KMS-11 (cell line): ENCODE measurements at regions not wholly inside any gene's neighbourhood (a gene's known extent, or its start where the extent isn't known, plus 50 kb on each side); places are given as distances from the start of the nearest gene placed in this dataset.

Experiments used
- H2AFZ ChIP-seq: fragments of 200-600 bp; sonication (generic); 2 replicates; pipeline ENCODE4 v1.6.1; 2016; ENCODE audit warnings: antibody characterized with exemption, mixed run types, low read depth
- H3K27ac ChIP-seq: fragments of 200-600 bp; sonication (generic); 2 replicates; pipeline ENCODE4 v1.6.1; 2016; ENCODE audit warnings: mild to moderate bottlenecking, mixed run types
- H3K27me3 ChIP-seq: fragments of 200-600 bp; sonication (generic); 2 replicates; pipeline ENCODE4 v1.6.1; 2017; ENCODE audit warnings: mild to moderate bottlenecking, low read depth, mixed run types, moderate library complexity; ENCODE audit not compliant: insufficient read depth
- H3K36me3 ChIP-seq: fragments of 200-600 bp; sonication (generic); 2 replicates; pipeline ENCODE4 v1.6.1; 2017; ENCODE audit warnings: mild to moderate bottlenecking, mixed run types; ENCODE audit not compliant: insufficient read depth
- H3K4me1 ChIP-seq: fragments of 200-600 bp; sonication (generic); 2 replicates; pipeline ENCODE4 v1.6.1; 2016; ENCODE audit warnings: mild to moderate bottlenecking, low read depth, mixed run types; ENCODE audit not compliant: poor library complexity, severe bottlenecking
- H3K4me2 ChIP-seq: fragments of 200-600 bp; sonication (generic); 2 replicates; pipeline ENCODE4 v1.7.0; 2016; ENCODE audit warnings: mild to moderate bottlenecking, mixed run types
- H3K4me3 ChIP-seq: fragments of 200-600 bp; sonication (generic); IDR thresholded peaks from 2 replicates; pipeline ENCODE4 v1.6.1; 2017; ENCODE audit warnings: low read depth, low read length, mixed read lengths; ENCODE audit not compliant: insufficient read depth
- H3K79me2 ChIP-seq: fragments of 200-600 bp; sonication (generic); 2 replicates; pipeline ENCODE4 v1.6.1; 2016; ENCODE audit warnings: low read depth, mixed run types; ENCODE audit not compliant: insufficient read depth
- H3K9ac ChIP-seq: fragments of 200-600 bp; sonication (generic); 2 replicates; pipeline ENCODE4 v1.6.1; 2016; ENCODE audit warnings: mild to moderate bottlenecking, mixed run types
- H4K20me1 ChIP-seq: fragments of 200-600 bp; sonication (generic); 2 replicates; pipeline ENCODE4 v1.6.1; 2016; ENCODE audit warnings: mild to moderate bottlenecking, mixed run types; ENCODE audit not compliant: insufficient read depth
- CTCF ChIP-seq: fragments of 200-600 bp; sonication (generic); conservative IDR thresholded peaks from 2 replicates; pipeline ENCODE4 v1.6.1; 2017; ENCODE audit warnings: low read depth, mild to moderate bottlenecking, antibody characterized with exemption, low read length, moderate library complexity, mixed read lengths

DNA sequence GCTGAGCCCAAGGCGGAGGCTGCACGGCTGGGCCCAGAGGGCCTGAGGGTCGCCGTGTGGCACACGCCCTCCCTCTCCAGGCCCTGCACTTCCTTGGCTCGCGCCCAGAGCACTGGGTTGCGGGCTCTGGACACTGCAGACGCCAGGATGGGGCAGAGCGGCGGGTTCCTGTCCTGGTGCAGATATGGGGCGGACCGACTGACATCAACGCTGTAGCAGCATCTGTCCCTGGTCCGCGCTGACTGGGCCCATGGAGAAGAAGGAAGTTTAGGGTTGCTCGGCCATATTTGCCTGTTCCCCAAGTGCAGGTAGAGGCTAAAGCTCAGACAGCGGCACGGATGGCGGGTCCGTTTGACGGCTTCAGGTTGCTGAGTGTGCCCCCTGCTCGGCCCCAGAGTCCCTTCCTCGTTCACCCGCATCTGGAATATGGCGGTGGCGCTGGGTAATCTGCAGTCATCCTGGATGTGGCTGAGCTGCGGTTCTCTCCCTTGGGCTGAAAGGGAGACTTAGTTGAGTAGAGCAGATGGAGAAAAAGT is 116.1 kb downstream of the OR13A1 start:
- H2AFZ ChIP-seq: no peak overlapping the region
- H3K4me1 ChIP-seq: no peaks in the 10 kb centered on the region
- no peaks in the 10 kb centered on the region for H3K36me3 ChIP-seq
- H3K4me3 ChIP-seq: no peak overlapping the region
- H3K4me2 ChIP-seq: no peak overlapping the region
- H3K79me2 ChIP-seq: no peaks in the 10 kb centered on the region
- no peak for TF ChIP-seq CTCF
- H3K27me3 ChIP-seq: no peaks in the 10 kb centered on the region
- H4K20me1 ChIP-seq: no peaks in the 10 kb centered on the region
- H3K27ac ChIP-seq: no peak overlapping the region
- no peak overlapping the region for H3K9ac ChIP-seq

GRCh38 chr10:45201271-45201670 is 114.1 kb downstream of the OR13A1 start:
- H4K20me1 ChIP-seq: no peaks in the 10 kb centered on the region
- H3K4me1 ChIP-seq: no peaks in the 10 kb centered on the region
- no peak overlapping the region for H2AFZ ChIP-seq
- H3K4me3 ChIP-seq: no peak overlapping the region
- H3K27me3 ChIP-seq: no peaks in the 10 kb centered on the region
- H3K9ac ChIP-seq: no peak overlapping the region
- no peak overlapping the region for H3K27ac ChIP-seq
- H3K4me2 ChIP-seq: no peak overlapping the region
- no peaks in the 10 kb centered on the region for H3K79me2 ChIP-seq
- TF ChIP-seq CTCF: no peak
- no peaks in the 10 kb centered on the region for H3K36me3 ChIP-seq

DNA sequence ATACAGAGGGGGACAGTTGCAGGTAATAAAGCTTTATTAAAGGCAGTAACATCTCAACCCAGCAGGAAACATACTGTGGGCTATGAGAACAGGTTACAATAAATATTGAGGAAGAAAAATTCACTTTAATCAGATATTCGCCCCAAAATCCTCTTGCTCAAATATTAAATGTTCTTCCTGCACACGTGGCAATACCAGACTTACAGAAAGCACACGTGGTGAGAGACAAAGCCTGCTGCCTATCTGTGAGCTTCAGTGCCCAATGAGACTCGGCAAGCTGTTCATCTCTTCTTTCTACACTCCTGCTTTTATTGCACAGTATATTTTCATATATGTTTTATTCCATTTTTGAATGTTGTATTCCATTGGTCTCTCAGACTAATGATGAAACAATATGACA is 113.2 kb downstream of the OR13A1 start:
- no peak overlapping the region for H2AFZ ChIP-seq
- H3K4me2 ChIP-seq: no peak overlapping the region
- H3K36me3 ChIP-seq: no peaks in the 10 kb centered on the region
- H3K9ac ChIP-seq: no peak overlapping the region
- H3K4me3 ChIP-seq: no peak overlapping the region
- no peak for TF ChIP-seq CTCF
- H3K27me3 ChIP-seq: no peaks in the 10 kb centered on the region
- H3K27ac ChIP-seq: no peak overlapping the region
- H3K79me2 ChIP-seq: no peaks in the 10 kb centered on the region
- H4K20me1 ChIP-seq: no peaks in the 10 kb centered on the region
- no peaks in the 10 kb centered on the region for H3K4me1 ChIP-seq

DNA sequence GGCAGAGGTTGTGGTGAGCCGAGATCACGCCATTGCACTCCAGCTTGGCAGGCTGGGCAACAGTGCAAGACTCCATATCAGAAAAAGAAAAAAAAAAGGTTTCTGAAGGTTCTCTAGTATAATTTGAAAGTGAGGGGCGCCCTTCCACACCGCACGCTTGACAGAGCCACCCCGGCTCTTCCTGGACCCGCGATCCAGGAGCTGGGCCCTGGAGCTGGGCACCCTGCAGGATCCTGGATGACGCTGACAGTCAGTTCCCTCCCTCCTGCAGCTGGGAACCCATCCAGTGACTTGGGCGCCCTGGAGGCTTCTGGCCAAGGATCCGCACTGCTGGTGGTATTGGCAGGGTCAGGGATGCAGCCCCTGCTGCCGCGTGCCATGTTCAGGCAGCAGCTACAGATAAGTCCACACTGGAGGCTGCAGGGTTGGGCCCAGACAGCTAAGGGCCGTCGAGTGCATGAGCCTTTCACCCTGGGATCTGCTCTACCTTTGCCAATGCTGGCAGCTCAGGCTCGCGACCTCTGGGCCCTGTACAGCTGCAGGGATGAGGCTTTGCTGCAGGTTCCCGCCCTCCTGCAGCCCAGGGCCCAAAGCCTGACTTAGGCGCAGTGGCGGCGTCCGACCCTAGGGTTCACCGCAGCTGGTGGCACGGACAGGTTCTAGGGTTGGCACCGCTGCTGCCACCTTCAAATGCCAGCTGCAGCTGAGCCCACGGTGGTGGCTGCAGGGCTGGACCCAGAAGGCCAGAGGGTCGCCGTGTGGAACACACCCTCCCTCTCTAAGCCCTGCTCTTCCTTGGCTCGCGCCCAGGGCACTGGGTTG is 110.2 kb downstream of the OR13A1 start:
- no peak overlapping the region for H3K9ac ChIP-seq
- H3K4me3 ChIP-seq: no peak overlapping the region
- H4K20me1 ChIP-seq: no peaks in the 10 kb centered on the region
- H3K36me3 ChIP-seq: no peaks in the 10 kb centered on the region
- no peaks in the 10 kb centered on the region for H3K4me1 ChIP-seq
- no peak for TF ChIP-seq CTCF
- no peak overlapping the region for H2AFZ ChIP-seq
- no peak overlapping the region for H3K4me2 ChIP-seq
- H3K79me2 ChIP-seq: no peaks in the 10 kb centered on the region
- H3K27ac ChIP-seq: no peak overlapping the region
- no peaks in the 10 kb centered on the region for H3K27me3 ChIP-seq
